H1 (cell line): ENCODE measurements at regions not wholly inside any gene's neighbourhood (a gene's known extent, or its start where the extent isn't known, plus 50 kb on each side); places are given as distances from the start of the nearest gene placed in this dataset.

ENCODE experiments used
- CTCF ChIA-PET: fragments of 300-600 bp; sonication (Branson Sonifier 250); formaldehyde crosslinking; loops from one replicate; lab custom pipeline; 2021; ENCODE audit not compliant: partially characterized antibody; lab: Charles Lee
- POLR2A ChIA-PET: fragments of 300-600 bp; sonication (Branson Sonifier 250); formaldehyde crosslinking; loops from one replicate; lab custom pipeline; 2021; ENCODE audit warnings: inconsistent platforms; ENCODE audit not compliant: partially characterized antibody; lab: Charles Lee
- DNase-seq, 2 experiments: peaks; one replicate each; pipeline versions ENCODE4 v3.0.0 to v3.0.0-alpha.2; 2010 to 2022; ENCODE audit warnings: low spot score in 2 of 2, low read depth in 1 of 2, mixed read lengths in 1 of 2
- FAIRE-seq: peaks from 2 replicates; lab custom pipeline; 2011; peaks lifted over from hg19 to GRCh38; lab: Jason Lieb, UNC
- H2AFZ ChIP-seq: 2 replicates; pipeline ENCODE4 v1.8.1; 2012; ENCODE audit warnings: low read length, inconsistent platforms
- H2AK5ac ChIP-seq: 2 replicates; pipeline ENCODE4 v1.6.1; 2013; ENCODE audit warnings: low read depth, low read length
- H2BK120ac ChIP-seq: replicated peaks from 2 replicates; pipeline ENCODE3; 2013; ENCODE audit warnings: low read depth, low read length, inconsistent platforms
- H2BK12ac ChIP-seq: 2 replicates; pipeline ENCODE4 v1.6.1; 2013; ENCODE audit warnings: low read depth, low read length
- H2BK15ac ChIP-seq: 2 replicates; pipeline ENCODE4 v1.6.1; 2013; ENCODE audit warnings: low read length
- H2BK20ac ChIP-seq: 2 replicates; pipeline ENCODE4 v1.6.1; 2013; ENCODE audit warnings: low read length
- H2BK5ac ChIP-seq: 2 replicates; pipeline ENCODE4 v1.6.1; 2013; ENCODE audit warnings: low read depth, low read length
- H3K14ac ChIP-seq: 2 replicates; pipeline ENCODE4 v1.6.1; 2013; ENCODE audit warnings: inconsistent platforms; ENCODE audit not compliant: insufficient read length
- H3K18ac ChIP-seq: 2 replicates; pipeline ENCODE4 v1.6.1; 2013; ENCODE audit warnings: low read length; ENCODE audit errors: extremely low read depth
- H3K23ac ChIP-seq: 2 replicates; pipeline ENCODE4 v1.6.1; 2013; ENCODE audit warnings: inconsistent platforms; ENCODE audit not compliant: insufficient read length
- H3K23me2 ChIP-seq: 2 replicates; pipeline ENCODE4 v1.6.1; 2013; ENCODE audit warnings: low read depth, low read length
- H3K27ac ChIP-seq: 2 replicates; pipeline ENCODE4 v1.6.1; 2011; ENCODE audit warnings: low read depth, low read length, inconsistent platforms
- H3K27me3 ChIP-seq, 4 experiments: replicated peaks in 1 of 4; 1 replicate in 1 of 4; 2 replicates in 3 of 4; pipeline versions ENCODE4 v1.6.1 to v1.8.1; 2011 to 2013; ENCODE audit warnings: low read length in 3 of 4, mild to moderate bottlenecking in 3 of 4, inconsistent platforms in 2 of 4, mixed read lengths in 2 of 4, moderate library complexity in 1 of 4; ENCODE audit not compliant: control insufficient read depth in 3 of 4, insufficient read depth in 3 of 4; ENCODE audit errors: extremely low read depth in 1 of 4
- H3K36me3 ChIP-seq, 4 experiments: 2 replicates each; pipeline versions ENCODE4 v1.6.1 to v1.8.1; 2011 to 2013; ENCODE audit warnings: mild to moderate bottlenecking in 4 of 4, low read length in 3 of 4, moderate library complexity in 2 of 4, control low read depth in 1 of 4, inconsistent platforms in 1 of 4; ENCODE audit not compliant: insufficient read depth in 4 of 4, control insufficient read depth in 2 of 4
- H3K4ac ChIP-seq: replicated peaks from 2 replicates; pipeline ENCODE3; 2013; ENCODE audit warnings: low read length, low read depth, mixed read lengths, inconsistent platforms; ENCODE audit not compliant: insufficient read length
- H3K4me1 ChIP-seq, 4 experiments: replicated peaks in 1 of 4; 1 replicate in 1 of 4; 2 replicates in 3 of 4; pipeline versions ENCODE4 v1.6.1 to v1.8.1; 2011 to 2013; ENCODE audit warnings: low read length in 3 of 4, inconsistent platforms in 2 of 4, mixed read lengths in 1 of 4; ENCODE audit not compliant: insufficient read depth in 4 of 4, control insufficient read depth in 3 of 4
- H3K4me2 ChIP-seq, 2 experiments: 2 replicates each; pipeline versions ENCODE4 v1.6.1 to v1.8.1; 2011 to 2013; ENCODE audit warnings: low read depth in 2 of 2, low read length in 2 of 2, control low read depth in 1 of 2, inconsistent platforms in 1 of 2, mild to moderate bottlenecking in 1 of 2; ENCODE audit not compliant: insufficient read depth in 1 of 2
- H3K4me3 ChIP-seq, 4 experiments: fragments of 200-600, 300-600 bp in 1 of 4; sonication (generic), shearing (Covaris generic), sonication (Bioruptor Twin) in 1 of 4; 2 replicates each; pipeline versions ENCODE4 v1.5.1 to v1.8.1; 2011 to 2016; ENCODE audit warnings: low read length in 4 of 4, low read depth in 3 of 4, control low read depth in 2 of 4, inconsistent platforms in 2 of 4, mild to moderate bottlenecking in 2 of 4, mixed read lengths in 1 of 4, moderate library complexity in 1 of 4; ENCODE audit not compliant: insufficient read depth in 2 of 4; ENCODE audit errors: extremely low read depth in 1 of 4
- H3K56ac ChIP-seq: replicated peaks from 2 replicates; pipeline ENCODE3; 2013; ENCODE audit warnings: low read depth, mild to moderate bottlenecking, mixed read lengths, low read length, inconsistent platforms; ENCODE audit not compliant: insufficient read length
- H3K79me1 ChIP-seq: 2 replicates; pipeline ENCODE4 v1.6.1; 2013; ENCODE audit warnings: low read depth, low read length, control low read depth
- H3K79me2 ChIP-seq, 2 experiments: 2 replicates each; pipeline versions ENCODE4 v1.6.1 to v1.8.1; 2012 to 2013; ENCODE audit warnings: low read length in 2 of 2, mild to moderate bottlenecking in 2 of 2, inconsistent platforms in 1 of 2; ENCODE audit not compliant: insufficient read depth in 2 of 2, control insufficient read depth in 1 of 2
- H3K9ac ChIP-seq, 4 experiments: replicated peaks in 1 of 4; 1 replicate in 1 of 4; 2 replicates in 3 of 4; pipeline versions ENCODE4 v1.6.1 to v1.8.1; 2011 to 2013; ENCODE audit warnings: low read depth in 3 of 4, low read length in 3 of 4, control low read depth in 2 of 4, mild to moderate bottlenecking in 2 of 4, moderate library complexity in 2 of 4, inconsistent platforms in 1 of 4; ENCODE audit errors: extremely low read depth in 1 of 4
- H3K9me3 ChIP-seq, 2 experiments: 2 replicates each; pipeline versions ENCODE4 v1.6.1 to v1.8.1; 2012 to 2013; ENCODE audit warnings: mild to moderate bottlenecking in 2 of 2, moderate library complexity in 2 of 2, control low read depth in 1 of 2, inconsistent platforms in 1 of 2, low read depth in 1 of 2, low read length in 1 of 2, mixed read lengths in 1 of 2; ENCODE audit not compliant: insufficient read depth in 2 of 2
- H4K20me1 ChIP-seq, 2 experiments: replicated peaks in 1 of 2; 2 replicates each; pipeline versions ENCODE3 to v1.8.1; 2011 to 2013; ENCODE audit warnings: inconsistent platforms in 2 of 2, low read length in 2 of 2, mild to moderate bottlenecking in 1 of 2; ENCODE audit not compliant: insufficient read depth in 2 of 2, control insufficient read depth in 1 of 2
- H4K5ac ChIP-seq: 2 replicates; pipeline ENCODE4 v1.6.1; 2013; ENCODE audit warnings: low read length, low read depth, mixed read lengths, inconsistent platforms; ENCODE audit not compliant: insufficient read length
- H4K8ac ChIP-seq: 2 replicates; pipeline ENCODE4 v1.8.0; 2013; ENCODE audit warnings: mild to moderate bottlenecking, moderate library complexity, low read length, inconsistent platforms; ENCODE audit not compliant: insufficient read depth; ENCODE audit errors: extremely low read depth
- H4K91ac ChIP-seq: replicated peaks from 2 replicates; pipeline ENCODE3; 2013; ENCODE audit warnings: low read length, mixed read lengths, inconsistent platforms; ENCODE audit not compliant: insufficient read length
- CHD2 ChIP-seq: IDR thresholded peaks from 2 replicates; pipeline ENCODE4 v1.6.1; 2012; ENCODE audit warnings: low read length, improper control_type of control experiment
- WGBS, 2 experiments: shearing (Covaris generic) in 1 of 2; methylation state at CpG; one replicate each; pipeline versions ENCODE4 v1.1.6 to v1.1.7; 2013 to 2015; ENCODE audit warnings: low lambda C conversion rate in 2 of 2, mixed read lengths in 2 of 2, inconsistent platforms in 1 of 2, low coverage in 1 of 2, missing lambda C conversion rate in 1 of 2; ENCODE audit not compliant: insufficient replicate concordance in 2 of 2, insufficient coverage in 1 of 2, insufficient read length in 1 of 2; ENCODE audit errors: extremely low coverage in 1 of 2, missing lambda C conversion rate in 1 of 2; 5-methylcytosine and 5-hydroxymethylcytosine counted together
- TF ChIP-seq, protein P1 (sequence below): IDR thresholded peaks from 2 replicates; pipeline ENCODE4 v1.6.1; 2011; ENCODE audit warnings: low read depth, mild to moderate bottlenecking, low read length; ENCODE audit not compliant: insufficient read depth

- H3K9me3 ChIP-seq = no peaks in the 10 kb centered on the region
- H3K18ac ChIP-seq = no peak overlapping the region
- H3K79me2 ChIP-seq = no peaks in the 10 kb centered on the region
- no peak overlapping the region for H3K4ac ChIP-seq
- no peaks in the 10 kb centered on the region for H3K4me1 ChIP-seq
- H3K56ac ChIP-seq = no peak overlapping the region
- CTCF ChIA-PET = no interaction called here
- DNase-seq = no peak
- no peak overlapping the region for H2AK5ac ChIP-seq
- H4K20me1 ChIP-seq = no peaks in the 10 kb centered on the region
- no peaks in the 10 kb centered on the region for H3K27me3 ChIP-seq
- no peak overlapping the region for H3K4me3 ChIP-seq
- no peaks in the 10 kb centered on the region for H3K36me3 ChIP-seq
- no peak overlapping the region for H2BK120ac ChIP-seq
- H3K23me2 ChIP-seq = no peaks in the 10 kb centered on the region
- WGBS, 2 experiments = 89% methylated on average over 2 of the region's 2 CpGs; no CpG with 5 or more reads in 1 of the 2 experiments
- no peak overlapping the region for H3K23ac ChIP-seq
- no peak overlapping the region for H4K91ac ChIP-seq
- POLR2A ChIA-PET = no interaction called here
- no peak overlapping the region for H2BK5ac ChIP-seq
- H2BK12ac ChIP-seq = no peak overlapping the region
- no peak overlapping the region for H2BK20ac ChIP-seq
- H3K14ac ChIP-seq = no peak overlapping the region
- H3K27ac ChIP-seq = no peak overlapping the region
- no peak overlapping the region for H2BK15ac ChIP-seq
- H4K8ac ChIP-seq = no peak overlapping the region
- no peak overlapping the region for H2AFZ ChIP-seq
- FAIRE-seq = no peak
- H3K4me2 ChIP-seq = no peak overlapping the region
- H3K79me1 ChIP-seq = no peaks in the 10 kb centered on the region
- no peak overlapping the region for H3K9ac ChIP-seq
- no peak overlapping the region for H4K5ac ChIP-seq
- TF ChIP-seq CHD2 = no peak
- TF ChIP-seq, protein P1, sequence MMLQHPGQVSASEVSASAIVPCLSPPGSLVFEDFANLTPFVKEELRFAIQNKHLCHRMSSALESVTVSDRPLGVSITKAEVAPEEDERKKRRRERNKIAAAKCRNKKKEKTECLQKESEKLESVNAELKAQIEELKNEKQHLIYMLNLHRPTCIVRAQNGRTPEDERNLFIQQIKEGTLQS = no peak
Measured at GRCh38 chr4:126241634-126242033, 926.9 kb downstream of the FAT4 start.
